Upper lobe of left lung (tissue), 4 donors: ENCODE measurements at regions not wholly inside any gene's neighbourhood (a gene's known extent, or its start where the extent isn't known, plus 50 kb on each side); places are given as distances from the start of the nearest gene placed in this dataset.

Experiments used
- EP300 ChIP-seq, 4 donors: sonication (generic); formaldehyde crosslinking; IDR thresholded peaks; one replicate each; pipeline ENCODE4 v1.5.1; 2017; ENCODE audit warnings: antibody characterized with exemption in 4 of 4, control low read depth in 2 of 4
- POLR2A ChIP-seq, 4 donors: fragments of 450-650 bp; IDR thresholded peaks; one replicate each; pipeline ENCODE4 v1.5.1; 2016 to 2017; ENCODE audit warnings: antibody characterized with exemption in 4 of 4, mild to moderate bottlenecking in 2 of 4
- POLR2AphosphoS5 ChIP-seq, 2 donors: sonication (generic); formaldehyde crosslinking; IDR thresholded peaks; one replicate each; pipeline ENCODE4 v1.5.1; 2017; ENCODE audit warnings: antibody characterized with exemption in 2 of 2
- TF ChIP-seq, protein P1 (sequence below), 6 experiments: fragments of 450-650 bp in 4 of 6; fragments of 200-600 bp in 2 of 6; sonication (generic) in 2 of 6; IDR thresholded peaks; one replicate each; pipeline ENCODE4 v1.5.1; 2016 to 2019; ENCODE audit warnings: antibody characterized with exemption in 6 of 6

DNA sequence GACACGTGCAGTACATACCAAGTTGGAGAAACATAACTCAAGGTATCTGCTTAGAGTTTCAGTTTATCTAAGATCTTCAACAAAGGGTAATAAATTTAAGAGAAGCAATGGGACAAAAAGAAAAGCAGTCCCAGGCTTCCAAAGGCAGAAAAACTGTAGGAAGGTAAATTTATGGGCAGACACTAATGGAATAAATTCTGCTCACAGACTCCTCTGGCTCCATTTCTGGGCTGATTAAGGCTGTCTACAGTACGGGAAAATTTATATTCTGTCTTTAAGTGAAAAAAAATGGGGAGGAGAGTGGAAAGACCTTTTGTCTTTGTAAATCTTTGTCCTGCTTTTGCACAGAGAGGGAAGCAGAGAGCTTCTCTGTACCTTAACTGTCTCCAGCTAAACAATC is 587.5 kb upstream of the IGFBP3 start:
- TF ChIP-seq POLR2A (IDR thresholded peaks at IDR 0.05) (no peak), EP300 (IDR thresholded peaks at IDR 0.05) (no peak), POLR2AphosphoS5 (IDR thresholded peaks at IDR 0.05) (no peak)
- TF ChIP-seq, protein P1, sequence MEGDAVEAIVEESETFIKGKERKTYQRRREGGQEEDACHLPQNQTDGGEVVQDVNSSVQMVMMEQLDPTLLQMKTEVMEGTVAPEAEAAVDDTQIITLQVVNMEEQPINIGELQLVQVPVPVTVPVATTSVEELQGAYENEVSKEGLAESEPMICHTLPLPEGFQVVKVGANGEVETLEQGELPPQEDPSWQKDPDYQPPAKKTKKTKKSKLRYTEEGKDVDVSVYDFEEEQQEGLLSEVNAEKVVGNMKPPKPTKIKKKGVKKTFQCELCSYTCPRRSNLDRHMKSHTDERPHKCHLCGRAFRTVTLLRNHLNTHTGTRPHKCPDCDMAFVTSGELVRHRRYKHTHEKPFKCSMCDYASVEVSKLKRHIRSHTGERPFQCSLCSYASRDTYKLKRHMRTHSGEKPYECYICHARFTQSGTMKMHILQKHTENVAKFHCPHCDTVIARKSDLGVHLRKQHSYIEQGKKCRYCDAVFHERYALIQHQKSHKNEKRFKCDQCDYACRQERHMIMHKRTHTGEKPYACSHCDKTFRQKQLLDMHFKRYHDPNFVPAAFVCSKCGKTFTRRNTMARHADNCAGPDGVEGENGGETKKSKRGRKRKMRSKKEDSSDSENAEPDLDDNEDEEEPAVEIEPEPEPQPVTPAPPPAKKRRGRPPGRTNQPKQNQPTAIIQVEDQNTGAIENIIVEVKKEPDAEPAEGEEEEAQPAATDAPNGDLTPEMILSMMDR (IDR thresholded peaks at IDR 0.05), result no peak
